ENCODE measurements at regions not wholly inside any gene's neighbourhood (a gene's known extent, or its start where the extent isn't known, plus 50 kb on each side); places are given as distances from the start of the nearest gene placed in this dataset.

DNA sequence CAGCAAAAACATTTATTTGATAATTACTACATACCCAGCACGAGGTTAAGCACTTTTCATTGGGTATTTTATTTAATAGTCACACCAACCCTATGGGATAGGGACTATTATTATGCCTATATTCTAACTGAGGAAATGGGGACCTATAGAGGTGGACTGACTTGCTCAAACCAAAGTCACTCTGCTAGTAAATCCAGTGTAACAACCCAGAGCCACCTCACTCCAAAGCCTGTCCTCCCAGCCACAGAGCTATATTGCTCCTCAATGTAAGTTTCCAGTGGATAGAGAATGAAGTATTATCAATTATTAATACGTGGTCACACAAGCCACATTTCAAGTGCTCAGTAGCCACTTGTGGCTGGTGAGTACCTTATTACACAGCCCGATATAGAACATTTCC lies 97.5 kb downstream of the RGS2 start:
- TF ChIP-seq, protein P1, sequence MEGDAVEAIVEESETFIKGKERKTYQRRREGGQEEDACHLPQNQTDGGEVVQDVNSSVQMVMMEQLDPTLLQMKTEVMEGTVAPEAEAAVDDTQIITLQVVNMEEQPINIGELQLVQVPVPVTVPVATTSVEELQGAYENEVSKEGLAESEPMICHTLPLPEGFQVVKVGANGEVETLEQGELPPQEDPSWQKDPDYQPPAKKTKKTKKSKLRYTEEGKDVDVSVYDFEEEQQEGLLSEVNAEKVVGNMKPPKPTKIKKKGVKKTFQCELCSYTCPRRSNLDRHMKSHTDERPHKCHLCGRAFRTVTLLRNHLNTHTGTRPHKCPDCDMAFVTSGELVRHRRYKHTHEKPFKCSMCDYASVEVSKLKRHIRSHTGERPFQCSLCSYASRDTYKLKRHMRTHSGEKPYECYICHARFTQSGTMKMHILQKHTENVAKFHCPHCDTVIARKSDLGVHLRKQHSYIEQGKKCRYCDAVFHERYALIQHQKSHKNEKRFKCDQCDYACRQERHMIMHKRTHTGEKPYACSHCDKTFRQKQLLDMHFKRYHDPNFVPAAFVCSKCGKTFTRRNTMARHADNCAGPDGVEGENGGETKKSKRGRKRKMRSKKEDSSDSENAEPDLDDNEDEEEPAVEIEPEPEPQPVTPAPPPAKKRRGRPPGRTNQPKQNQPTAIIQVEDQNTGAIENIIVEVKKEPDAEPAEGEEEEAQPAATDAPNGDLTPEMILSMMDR (IDR thresholded peaks at IDR 0.05) = no peak
- TF ChIP-seq POLR2AphosphoS5 (IDR thresholded peaks at IDR 0.05) (no peak), EP300 (IDR thresholded peaks at IDR 0.05) (no peak)

All from sigmoid colon (tissue), 4 donors.